ENCODE measurements at regions not wholly inside any gene's neighbourhood (a gene's known extent, or its start where the extent isn't known, plus 50 kb on each side); places are given as distances from the start of the nearest gene placed in this dataset.
"Not testable (repeated sequence)": the region's sequence is repeated elsewhere in the genome, so short reads cannot be mapped to it uniquely, and the experiment has no call there.

DNA sequence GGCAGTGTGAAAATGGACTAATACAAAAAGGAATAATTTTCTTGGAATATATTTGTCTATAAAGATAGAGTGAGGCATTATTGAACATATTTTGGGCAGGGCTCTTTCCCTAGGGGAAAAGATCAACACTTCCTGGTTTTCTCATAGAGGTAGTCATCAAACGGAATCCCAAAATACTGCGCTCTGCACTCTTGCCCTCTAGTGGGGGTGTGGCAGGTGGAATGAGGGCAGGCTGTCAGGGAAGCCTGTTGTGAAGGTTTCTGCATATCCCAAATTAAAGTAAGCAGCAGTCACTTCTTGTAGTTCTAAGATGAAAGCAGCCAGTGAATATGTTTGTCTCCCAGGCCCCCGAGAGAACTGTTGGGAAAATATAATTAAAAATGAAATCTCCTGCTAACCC lies 666.8 kb upstream of the TMEM132C start:
- Mint-ChIP-seq H3K4me3 (no peak overlapping the region), H3K4me1 (ENCODE audit: low read depth) (no peaks in the 10 kb centered on the region), H3K27ac (no peak overlapping the region), H3K9me3 (no peaks in the 10 kb centered on the region), H3K27me3 (no peaks in the 10 kb centered on the region), H3K36me3 (ENCODE audit: low read depth) (no peaks in the 10 kb centered on the region)
- ATAC-seq (no peak), DNase-seq (no peak)
- intact Hi-C loops (cut with micrococcal nuclease): no loop called here
- ChIA-PET CTCF (no interaction called here), POLR2A (no interaction called here)
- TF ChIP-seq, protein P1, sequence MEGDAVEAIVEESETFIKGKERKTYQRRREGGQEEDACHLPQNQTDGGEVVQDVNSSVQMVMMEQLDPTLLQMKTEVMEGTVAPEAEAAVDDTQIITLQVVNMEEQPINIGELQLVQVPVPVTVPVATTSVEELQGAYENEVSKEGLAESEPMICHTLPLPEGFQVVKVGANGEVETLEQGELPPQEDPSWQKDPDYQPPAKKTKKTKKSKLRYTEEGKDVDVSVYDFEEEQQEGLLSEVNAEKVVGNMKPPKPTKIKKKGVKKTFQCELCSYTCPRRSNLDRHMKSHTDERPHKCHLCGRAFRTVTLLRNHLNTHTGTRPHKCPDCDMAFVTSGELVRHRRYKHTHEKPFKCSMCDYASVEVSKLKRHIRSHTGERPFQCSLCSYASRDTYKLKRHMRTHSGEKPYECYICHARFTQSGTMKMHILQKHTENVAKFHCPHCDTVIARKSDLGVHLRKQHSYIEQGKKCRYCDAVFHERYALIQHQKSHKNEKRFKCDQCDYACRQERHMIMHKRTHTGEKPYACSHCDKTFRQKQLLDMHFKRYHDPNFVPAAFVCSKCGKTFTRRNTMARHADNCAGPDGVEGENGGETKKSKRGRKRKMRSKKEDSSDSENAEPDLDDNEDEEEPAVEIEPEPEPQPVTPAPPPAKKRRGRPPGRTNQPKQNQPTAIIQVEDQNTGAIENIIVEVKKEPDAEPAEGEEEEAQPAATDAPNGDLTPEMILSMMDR (IDR thresholded peaks at IDR 0.05): no peak

DNA sequence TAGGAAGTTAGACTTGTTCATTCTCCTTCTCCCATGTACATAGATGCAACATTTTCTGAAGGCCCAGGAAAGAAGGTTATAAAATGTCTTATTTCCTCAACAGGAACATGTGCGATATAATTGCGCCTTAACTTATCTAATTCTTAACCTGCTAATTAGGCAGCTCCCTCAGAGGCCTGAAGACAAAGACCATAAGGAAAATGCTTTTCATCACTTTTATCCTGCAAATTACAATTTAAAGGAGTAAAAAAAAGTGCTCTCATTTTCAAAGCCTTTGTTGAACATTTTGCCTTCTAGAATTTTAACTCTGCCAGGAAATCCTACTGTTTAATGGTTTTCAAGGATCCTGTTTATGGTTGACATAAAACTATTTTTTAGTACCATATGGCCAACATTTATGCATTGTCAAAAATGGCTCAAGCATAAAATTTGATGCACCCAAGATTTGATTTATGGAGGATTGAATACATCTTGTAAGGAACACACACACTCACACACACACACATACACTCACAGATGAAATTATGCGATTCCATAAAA lies 660.4 kb upstream of the TMEM132C start:
- intact Hi-C loops (cut with micrococcal nuclease): no loop called here
- CTCF ChIA-PET: no interaction called here
- DNase-seq (no peak), ATAC-seq (no peak)
- TF ChIP-seq, protein P1 (IDR thresholded peaks at IDR 0.05): no peak
- POLR2A ChIA-PET: no interaction called here
- Mint-ChIP-seq H3K4me1 (ENCODE audit: low read depth) (no peaks in the 10 kb centered on the region), H3K27ac (no peak overlapping the region), H3K4me3 (no peak overlapping the region), H3K27me3 (no peaks in the 10 kb centered on the region), H3K36me3 (ENCODE audit: low read depth) (no peaks in the 10 kb centered on the region), H3K9me3 (no peaks in the 10 kb centered on the region)

DNA sequence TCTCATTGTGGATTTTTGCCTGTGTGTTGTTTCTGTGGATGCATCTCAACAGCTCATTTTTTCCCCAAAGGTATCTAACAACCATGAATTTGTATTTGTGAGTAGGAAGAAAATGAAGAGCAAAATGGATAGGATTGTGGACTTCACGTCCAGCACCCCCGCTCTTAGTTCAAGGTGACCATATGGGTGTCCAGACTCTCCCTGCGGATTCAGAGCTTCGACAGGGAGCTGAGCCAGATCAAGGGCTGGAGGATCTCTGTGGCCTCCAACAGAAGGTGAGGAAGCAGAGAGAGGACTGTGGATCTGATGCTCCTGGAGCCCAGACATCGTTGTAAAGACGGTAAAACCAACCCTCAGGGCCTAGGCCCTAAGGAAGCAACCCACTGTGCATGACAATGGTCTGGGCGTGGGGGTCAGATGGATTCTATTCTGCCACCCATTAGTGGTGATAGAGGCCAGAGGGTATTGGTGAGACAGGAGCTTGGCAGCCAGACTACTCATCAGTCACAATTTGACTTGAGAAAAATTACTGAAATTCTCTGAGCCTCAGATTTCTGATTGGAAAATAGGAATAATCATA lies 659.7 kb upstream of the TMEM132C start:
- CTCF ChIA-PET: no interaction called here
- Mint-ChIP-seq H3K4me3 (no peak overlapping the region), H3K9me3 (no peaks in the 10 kb centered on the region), H3K4me1 (ENCODE audit: low read depth) (no peaks in the 10 kb centered on the region), H3K27ac (no peak overlapping the region), H3K27me3 (no peaks in the 10 kb centered on the region), H3K36me3 (ENCODE audit: low read depth) (no peaks in the 10 kb centered on the region)
- POLR2A ChIA-PET: no interaction called here
- intact Hi-C loops (cut with micrococcal nuclease): no loop called here
- DNase-seq (no peak), ATAC-seq (no peak)
- TF ChIP-seq, protein P1 (IDR thresholded peaks at IDR 0.05): no peak

DNA sequence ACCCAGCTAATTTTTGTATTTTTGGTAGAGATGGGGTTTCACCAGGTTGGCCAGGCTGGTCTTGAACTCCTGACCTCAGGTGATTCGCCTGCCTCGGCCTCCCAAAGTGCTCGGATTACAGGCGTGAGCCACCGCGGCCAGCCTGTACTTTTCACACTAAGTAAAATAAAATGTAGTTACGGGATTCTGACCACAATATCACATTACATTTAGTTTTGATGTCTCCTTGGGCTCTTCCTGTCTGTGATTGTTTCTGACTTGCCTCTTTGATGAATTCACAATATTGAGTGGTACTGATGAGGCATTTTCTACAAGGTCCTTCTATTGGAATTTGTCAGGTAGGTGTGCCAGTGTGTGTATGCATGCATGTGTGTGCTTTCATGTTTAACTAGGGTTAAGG lies 658.6 kb upstream of the TMEM132C start:
- POLR2A ChIA-PET; H3K27me3 Mint-ChIP-seq; H3K4me3 Mint-ChIP-seq; intact Hi-C loops (cut with micrococcal nuclease); H3K4me1 Mint-ChIP-seq (ENCODE audit: low read depth); H3K9me3 Mint-ChIP-seq; ATAC-seq; CTCF ChIA-PET; DNase-seq; H3K36me3 Mint-ChIP-seq (ENCODE audit: low read depth); H3K27ac Mint-ChIP-seq: not testable (repeated sequence)

DNA sequence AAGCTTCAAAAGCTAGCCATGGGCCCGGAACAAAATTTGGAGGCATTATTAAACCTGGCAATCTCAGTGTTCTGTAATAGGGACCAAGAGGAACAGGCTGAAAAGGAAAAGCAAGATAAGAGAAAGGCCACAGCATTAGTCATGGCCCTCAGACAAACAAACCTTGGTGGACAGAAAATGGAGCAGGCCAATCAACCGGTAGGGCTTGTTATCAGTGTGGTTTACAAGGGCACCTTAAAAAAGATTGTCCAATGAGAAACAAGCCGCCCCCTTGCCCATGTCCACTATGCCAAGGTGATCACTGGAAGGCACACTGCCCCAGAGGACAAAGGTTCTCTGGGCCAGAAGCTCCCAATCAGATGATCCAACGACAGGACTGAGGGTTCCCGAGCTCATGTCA lies 653.9 kb upstream of the TMEM132C start:
- intact Hi-C loops (cut with micrococcal nuclease): no loop called here
- Mint-ChIP-seq H3K4me1 (ENCODE audit: low read depth) (no peaks in the 10 kb centered on the region), H3K36me3 (ENCODE audit: low read depth) (no peaks in the 10 kb centered on the region), H3K27ac (no peak overlapping the region), H3K27me3 (no peaks in the 10 kb centered on the region), H3K4me3 (no peak overlapping the region), H3K9me3 (peaks cover 2% of the 10 kb centered on the region)
- ATAC-seq: no peak
- CTCF ChIA-PET: no interaction called here
- POLR2A ChIA-PET: no interaction called here
- TF ChIP-seq, protein P1 (IDR thresholded peaks at IDR 0.05): no peak
- DNase-seq: no peak
